GM18873 (cell line): ENCODE measurements at regions not wholly inside any gene's neighbourhood (a gene's known extent, or its start where the extent isn't known, plus 50 kb on each side); places are given as distances from the start of the nearest gene placed in this dataset.

Experiments
- ATAC-seq: cut with Tn5 transposase; IDR thresholded peaks from one replicate; pipeline ENCODE4 v1.9.1; 2021; ENCODE audit warnings: mild to moderate bottlenecking, moderate library complexity, moderate number of reproducible peaks; ENCODE audit not compliant: unreplicated experiment, low FRiP score

- no peak for ATAC-seq
Observed at GRCh38 chr6:21420146-21420878, 173.2 kb upstream of the SOX4 start.

GRCh38 chr6:21420926-21421325, 172.6 kb upstream of the SOX4 start:
- no peak for ATAC-seq

- ATAC-seq, result no peak
Observed at GRCh38 chr6:21423106-21423854, 170.3 kb upstream of the SOX4 start.

GRCh38 chr6:21426841-21427490, 166.6 kb upstream of the SOX4 start:
- no peak for ATAC-seq

- ATAC-seq, result no peak
Observed at GRCh38 chr6:21429291-21429690, 164.3 kb upstream of the SOX4 start.

- no peak for ATAC-seq
Observed at GRCh38 chr6:21431526-21431925, 162.0 kb upstream of the SOX4 start.

GRCh38 chr6:21436625-21437024, 156.9 kb upstream of the SOX4 start:
- ATAC-seq, result no peak

GRCh38 chr6:21437581-21437980, 156.0 kb upstream of the SOX4 start:
- no peak for ATAC-seq

- peak; percentile 92 for ATAC-seq
Observed at GRCh38 chr6:21438237-21438985, 155.1 kb upstream of the SOX4 start.

- peak; percentile 51 for ATAC-seq
Observed at GRCh38 chr6:21438986-21439352, 154.6 kb upstream of the SOX4 start.

GRCh38 chr6:21441386-21441785, 152.2 kb upstream of the SOX4 start:
- no peak for ATAC-seq

GRCh38 chr6:21442874-21443273, 150.7 kb upstream of the SOX4 start:
- no peak for ATAC-seq

- no peak for ATAC-seq
Observed at GRCh38 chr6:21444711-21445260, 148.8 kb upstream of the SOX4 start.

GRCh38 chr6:21447987-21448386, 145.6 kb upstream of the SOX4 start:
- ATAC-seq, result no peak

GRCh38 chr6:21448485-21449109, 145.0 kb upstream of the SOX4 start:
- no peak for ATAC-seq

- no peak for ATAC-seq
Observed at GRCh38 chr6:21450149-21450548, 143.4 kb upstream of the SOX4 start.

GRCh38 chr6:21450628-21451027, 142.9 kb upstream of the SOX4 start:
- no peak for ATAC-seq

GRCh38 chr6:21451546-21452013, 142.0 kb upstream of the SOX4 start:
- no peak for ATAC-seq

- no peak for ATAC-seq
Observed at GRCh38 chr6:21454262-21454661, 139.3 kb upstream of the SOX4 start.

GRCh38 chr6:21455071-21455470, 138.5 kb upstream of the SOX4 start:
- ATAC-seq, result no peak
